GM12892 (cell line): ENCODE measurements at regions not wholly inside any gene's neighbourhood (a gene's known extent, or its start where the extent isn't known, plus 50 kb on each side); places are given as distances from the start of the nearest gene placed in this dataset.

Experiments used
- DNase-seq: peaks from one replicate; pipeline ENCODE4 v3.0.0; 2011; ENCODE audit not compliant: insufficient read length
- FAIRE-seq: peaks from 2 replicates; lab custom pipeline; 2011; peaks lifted over from hg19 to GRCh38; lab: Jason Lieb, UNC
- POLR2A ChIP-seq: IDR thresholded peaks from 2 replicates; pipeline ENCODE4 v1.6.1; 2011; ENCODE audit warnings: low read depth, low read length, control low read depth
- POLR2AphosphoS5 ChIP-seq: IDR thresholded peaks from 2 replicates; pipeline ENCODE4 v1.6.1; 2011; ENCODE audit warnings: low read depth, low read length, control low read depth
- TAF1 ChIP-seq: IDR thresholded peaks from 2 replicates; pipeline ENCODE4 v1.6.1; 2011; ENCODE audit warnings: low read depth, mild to moderate bottlenecking, control low read depth, low read length, borderline replicate concordance

DNA sequence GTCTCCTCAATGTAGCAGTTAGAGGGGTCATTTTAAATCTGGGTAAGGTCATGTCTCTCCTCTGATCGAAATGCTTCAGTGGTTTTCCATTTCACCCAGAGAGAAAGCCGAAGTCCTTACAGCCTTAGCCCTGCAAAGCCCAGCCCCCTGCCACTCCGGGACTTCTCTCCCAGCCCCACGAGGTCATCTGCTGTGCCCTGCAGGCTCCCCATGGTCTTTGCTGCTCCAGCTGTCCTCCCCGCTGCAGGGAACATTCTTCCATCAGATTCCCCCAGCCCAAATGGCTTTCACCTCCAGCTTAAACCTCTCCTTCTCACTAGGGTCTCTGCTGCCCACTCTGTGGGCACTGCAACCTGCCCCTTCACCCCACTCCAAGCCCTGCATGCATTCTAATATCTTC, 626.5 kb downstream of the NPHP4 start:
- no peak for FAIRE-seq
- no peak for TF ChIP-seq TAF1
- TF ChIP-seq POLR2A: no peak
- no peak for DNase-seq

DNA sequence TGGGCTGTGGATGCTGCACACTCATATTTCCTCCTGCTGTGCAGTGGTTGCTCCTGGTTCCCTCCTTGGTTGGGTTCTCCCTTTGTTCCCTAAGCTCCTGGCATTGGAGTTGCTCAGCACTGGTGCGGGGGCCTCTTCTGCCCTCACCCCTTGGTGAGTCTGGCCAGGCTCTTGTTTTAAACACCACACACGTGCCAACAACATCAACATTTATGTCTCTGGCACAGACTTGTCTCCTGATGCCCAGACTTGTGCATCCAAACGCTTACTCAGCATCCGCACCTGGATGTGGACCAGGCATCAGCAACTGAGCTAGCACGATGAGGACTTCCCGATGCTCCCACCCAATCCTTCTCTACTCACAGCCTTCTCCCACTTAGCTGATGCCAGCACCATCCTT, 627.6 kb downstream of the NPHP4 start:
- no peak for TF ChIP-seq TAF1
- FAIRE-seq: no peak

DNA sequence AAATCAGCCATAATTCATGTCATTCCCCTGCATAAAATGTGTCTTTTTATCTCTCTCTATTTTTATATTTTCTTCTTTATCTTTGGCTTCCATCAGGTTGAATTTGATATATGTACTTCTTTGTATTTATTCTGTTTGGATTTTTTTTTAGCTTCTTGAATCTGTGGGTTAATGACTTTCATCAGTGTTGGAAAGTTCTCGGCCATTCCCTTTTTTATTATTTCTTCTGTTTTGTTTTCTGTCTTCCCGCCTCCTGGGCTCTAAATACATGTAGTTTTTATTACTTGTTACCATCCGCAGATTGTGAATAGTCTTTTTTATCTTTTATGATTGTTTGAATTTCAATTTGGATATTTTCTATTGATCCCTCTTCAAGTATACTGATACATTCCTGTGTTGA, 637.5 kb downstream of the NPHP4 start:
- no peak for FAIRE-seq
- no peak for DNase-seq
- no peak for TF ChIP-seq POLR2A
- no peak for TF ChIP-seq TAF1
- TF ChIP-seq POLR2AphosphoS5: no peak

More for the DNA sequence above, 627.6 kb downstream of the NPHP4 start:
- DNase-seq: no peak

DNA sequence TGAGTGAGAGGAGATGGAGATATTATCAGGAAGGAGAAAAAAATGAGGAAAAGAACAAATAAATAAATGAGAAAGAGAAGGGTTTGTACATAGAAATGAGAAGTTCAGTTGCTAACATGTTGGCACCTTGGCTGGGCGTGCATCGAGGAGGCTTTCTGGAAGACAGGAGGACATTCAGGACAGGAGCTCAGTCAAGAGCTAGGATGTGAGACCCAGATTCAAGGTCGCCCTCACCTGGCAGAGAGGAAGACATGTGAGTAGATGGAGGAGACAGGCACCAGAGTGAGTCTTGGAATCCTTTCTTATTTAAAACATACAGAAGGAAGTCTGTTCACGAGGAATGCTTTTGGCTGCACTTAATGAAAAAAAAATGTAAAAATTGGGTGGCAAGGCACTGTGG, 640.9 kb downstream of the NPHP4 start:
- TF ChIP-seq POLR2AphosphoS5: no peak
- no peak for FAIRE-seq
- DNase-seq: no peak

DNA sequence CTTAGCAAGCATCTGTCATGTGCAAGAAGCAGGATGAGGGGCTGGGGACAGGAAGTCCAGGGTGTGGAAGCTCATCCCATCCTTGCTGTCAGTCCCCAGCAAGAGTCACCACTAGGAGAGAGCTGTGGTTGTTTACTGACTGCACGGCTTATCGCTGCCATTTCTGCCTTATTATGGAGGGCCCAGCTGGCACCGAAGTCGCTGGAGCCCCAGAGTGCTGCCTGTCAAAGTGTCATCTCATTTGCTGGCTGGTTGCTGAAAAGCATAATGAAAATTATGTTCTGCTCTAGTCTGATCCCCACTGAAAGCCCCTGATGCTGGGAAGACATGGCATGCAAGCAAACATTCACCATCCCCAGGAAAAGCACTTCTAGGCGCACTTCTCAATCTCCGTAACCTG, 642.7 kb downstream of the NPHP4 start:
- DNase-seq (no peak), FAIRE-seq (no peak)
- TF ChIP-seq TAF1: no peak
- TF ChIP-seq POLR2AphosphoS5: no peak

DNA sequence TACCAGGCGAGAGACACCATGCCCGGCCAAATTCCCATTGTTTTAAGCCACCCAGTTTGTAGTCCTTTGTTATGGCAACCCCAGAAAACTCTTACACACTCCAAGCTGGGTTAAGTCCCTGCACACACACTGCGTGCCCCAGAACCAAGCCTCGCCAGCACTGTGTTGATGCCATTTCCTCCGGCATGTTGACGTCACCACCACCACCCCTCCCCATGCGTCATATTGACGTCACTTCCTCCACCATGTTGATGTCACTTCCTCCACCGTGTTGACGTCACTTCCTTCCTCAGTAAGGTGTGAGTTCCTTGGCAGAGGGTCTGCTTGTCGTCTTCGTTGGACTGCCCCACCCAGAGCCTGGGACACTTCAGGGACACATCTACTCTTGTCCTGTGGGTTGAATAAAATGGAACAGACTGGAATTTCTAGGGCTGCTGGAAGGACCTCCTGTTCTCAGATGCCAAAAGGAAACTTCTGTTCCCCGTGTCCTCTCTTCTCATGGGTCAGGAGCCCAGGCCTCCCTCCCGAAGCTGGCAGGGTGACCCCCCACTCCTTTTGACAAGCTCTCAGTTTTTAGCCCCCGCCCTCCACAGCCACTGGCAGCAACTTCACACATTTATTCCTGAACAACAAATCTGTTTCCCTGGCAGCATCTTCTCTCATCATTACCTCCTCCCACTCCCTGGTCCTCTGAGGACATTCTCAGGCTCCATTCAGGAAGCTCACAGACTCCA, 643.3 kb downstream of the NPHP4 start:
- no peak for DNase-seq
- TF ChIP-seq TAF1 (no peak), POLR2AphosphoS5 (no peak), POLR2A (no peak)
- FAIRE-seq: no peak

DNA sequence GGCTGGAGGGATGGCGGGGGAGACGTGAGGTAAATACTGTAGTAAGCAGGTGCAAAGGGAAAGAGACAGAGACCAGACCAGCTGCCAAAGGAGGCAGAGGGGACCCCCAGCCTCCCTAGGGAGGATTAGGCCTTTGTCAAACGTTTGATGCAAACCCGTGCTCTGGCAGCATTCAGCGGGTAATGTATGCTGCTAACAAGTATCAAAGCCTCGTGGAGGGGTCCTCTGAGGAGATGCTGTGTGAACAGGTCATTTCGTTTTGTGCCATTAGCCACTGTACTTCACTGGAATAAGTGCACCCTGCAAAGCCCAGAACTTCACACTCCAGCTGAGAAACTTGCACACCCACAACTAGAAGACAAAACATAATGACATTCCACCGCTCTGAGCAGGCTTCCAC, 644.5 kb downstream of the NPHP4 start:
- TF ChIP-seq TAF1 (no peak), POLR2A (no peak), POLR2AphosphoS5 (no peak)
- no peak for DNase-seq
- no peak for FAIRE-seq

DNA sequence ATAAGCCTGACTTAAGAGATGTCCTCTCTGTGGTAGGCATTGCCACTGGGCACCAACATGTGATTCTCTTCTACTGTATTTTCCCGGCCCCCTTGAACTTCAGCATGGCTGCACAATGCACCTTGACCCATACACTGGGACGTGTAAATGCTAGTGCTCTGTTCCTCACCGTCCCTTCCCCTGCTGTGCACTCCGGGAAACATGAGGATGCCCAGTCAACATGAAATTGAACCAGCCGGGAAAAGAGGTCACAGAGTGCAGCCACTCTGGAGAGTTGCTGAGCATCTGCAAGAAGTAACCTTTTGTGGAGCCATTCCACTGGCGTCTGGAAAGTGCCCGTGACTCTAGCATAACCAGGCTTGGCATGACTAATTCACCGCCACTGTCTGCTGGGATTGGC, 646.7 kb downstream of the NPHP4 start:
- no peak for DNase-seq
- no peak for FAIRE-seq
- TF ChIP-seq POLR2AphosphoS5 (no peak), TAF1 (no peak), POLR2A (no peak)

DNA sequence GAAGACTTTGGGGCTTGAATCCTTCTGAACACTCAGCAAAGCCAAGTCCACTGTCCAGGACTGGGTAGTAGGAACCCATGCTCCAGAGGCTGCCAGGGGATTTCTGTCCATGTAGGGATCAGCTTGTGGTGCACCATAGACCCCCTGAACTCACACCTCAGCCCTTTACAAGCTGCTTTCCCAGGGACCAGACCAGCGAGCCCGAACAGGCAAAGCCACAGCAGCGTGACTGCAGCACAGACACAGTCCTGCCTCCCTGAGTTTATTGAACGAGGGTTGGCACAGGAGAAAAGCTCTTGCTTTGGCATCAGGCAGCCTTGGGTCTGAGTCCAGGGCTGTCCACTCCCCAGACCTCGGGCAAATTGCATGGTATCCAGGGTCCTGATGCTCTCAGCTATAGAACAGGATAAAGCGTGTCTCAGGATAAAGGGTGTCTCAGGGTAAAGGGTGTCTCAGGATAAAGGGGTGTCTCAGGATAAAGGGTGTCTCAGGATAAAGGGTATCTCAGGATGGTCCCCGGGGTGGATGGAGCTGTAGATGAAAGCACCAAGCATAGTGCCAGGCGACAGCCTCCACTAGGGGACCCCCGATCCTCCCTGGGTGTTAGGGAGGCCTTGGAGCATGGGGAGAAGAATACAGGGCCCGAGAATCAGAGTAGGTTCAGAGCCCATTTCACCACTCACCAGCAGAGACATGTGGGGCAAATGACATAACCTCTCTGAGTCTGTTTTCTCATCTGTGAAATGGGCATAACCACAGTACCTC, 648.8 kb downstream of the NPHP4 start:
- TF ChIP-seq POLR2A: no peak
- no peak for FAIRE-seq
- DNase-seq: no peak

DNA sequence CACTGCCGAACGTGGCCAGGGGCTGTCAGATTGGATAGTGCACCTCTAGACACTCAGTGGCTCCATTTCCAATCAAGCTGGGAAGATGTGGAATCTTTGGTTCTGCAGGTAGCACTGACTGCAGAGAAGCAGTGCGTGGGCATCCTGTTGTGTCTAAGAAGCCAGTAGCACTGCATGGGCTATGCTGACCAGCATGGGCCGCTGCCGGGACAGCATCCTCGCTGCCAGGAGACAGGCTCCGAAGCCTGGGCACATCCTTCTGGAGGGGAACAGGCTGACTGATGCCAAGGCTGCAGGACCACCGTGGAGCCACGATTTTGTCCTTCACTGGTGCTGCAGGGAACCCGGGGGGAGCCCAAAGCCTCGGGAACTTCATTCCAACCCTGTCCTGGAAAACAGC, 649.4 kb downstream of the NPHP4 start:
- DNase-seq: no peak
- no peak for FAIRE-seq
- TF ChIP-seq TAF1 (no peak), POLR2AphosphoS5 (no peak), POLR2A (no peak)

DNA sequence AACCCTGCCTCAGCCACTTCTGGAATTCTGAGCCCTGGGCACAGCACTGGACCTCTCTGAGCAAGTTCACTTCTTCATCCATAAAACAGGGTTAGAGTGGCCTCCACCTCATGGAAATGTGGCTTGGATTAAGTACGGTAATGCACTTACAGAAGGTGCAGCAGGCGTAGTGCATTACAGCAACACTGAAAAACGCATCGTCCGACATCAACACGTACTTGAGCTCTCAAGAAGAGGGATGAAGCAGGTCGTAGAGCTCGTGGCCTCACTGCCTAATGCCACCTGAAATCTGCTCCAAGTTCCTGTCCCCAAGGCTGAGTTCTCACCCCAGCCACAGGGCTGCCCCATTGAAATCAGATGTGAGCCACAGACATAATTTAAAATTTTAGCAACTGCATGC, 650.1 kb downstream of the NPHP4 start:
- DNase-seq (no peak), FAIRE-seq (no peak)
- TF ChIP-seq POLR2A (no peak), TAF1 (no peak), POLR2AphosphoS5 (no peak)

DNA sequence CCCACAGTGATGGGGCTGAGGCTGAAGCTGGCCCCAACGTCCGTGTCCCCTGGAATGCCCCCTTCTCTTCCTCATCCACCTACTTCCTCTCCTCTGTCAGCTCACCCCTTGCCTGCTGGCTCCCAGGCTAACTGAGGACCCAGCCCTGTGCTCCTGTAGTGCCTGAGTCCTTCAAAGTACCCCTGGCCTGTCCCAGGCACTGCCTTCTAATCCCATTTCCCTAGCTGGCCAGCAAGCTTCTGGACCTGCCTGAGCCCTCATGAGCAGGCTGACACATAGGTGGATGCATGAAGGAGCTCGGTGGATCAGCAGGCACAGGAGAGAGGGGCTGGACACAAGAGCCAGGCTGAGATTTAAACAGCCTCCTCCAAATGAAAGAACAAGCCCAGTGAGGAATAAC, 650.8 kb downstream of the NPHP4 start:
- no peak for DNase-seq
- TF ChIP-seq TAF1 (no peak), POLR2A (no peak), POLR2AphosphoS5 (no peak)
- FAIRE-seq: no peak
